Stimulated activated effector memory CD8-positive, alpha-beta T cell treated with anti-CD3 and anti-CD28 coated beads, Interleukin-12 subunit alpha, Interleukin-12 subunit beta, amount 100 ng/mL, for 72 hours (primary cell): ENCODE measurements at regions not wholly inside any gene's neighbourhood (a gene's known extent, or its start where the extent isn't known, plus 50 kb on each side); places are given as distances from the start of the nearest gene placed in this dataset.
"Not testable (repeated sequence)": the region's sequence is repeated elsewhere in the genome, so short reads cannot be mapped to it uniquely, and the experiment has no call there.

Experiments
- ATAC-seq: fragments of 150-1000 bp; cut with Tn5 transposase; 2 replicates; pipeline ENCODE4 v1.10.0; 2021
- DNase-seq, 2 donors: peaks; one replicate each; pipeline ENCODE4 v3.0.0; 2021 to 2022; ENCODE audit warnings: low spot score in 2 of 2
- H3K27ac Mint-ChIP-seq: one replicate; pipeline ENCODE4 v1.8.0; 2022; ENCODE audit warnings: mild to moderate bottlenecking, mixed read lengths
- H3K36me3 Mint-ChIP-seq: one replicate; pipeline ENCODE4 v1.8.0; 2022; ENCODE audit warnings: mild to moderate bottlenecking, mixed read lengths
- H3K4me1 Mint-ChIP-seq: one replicate; pipeline ENCODE4 v1.8.0; 2022; ENCODE audit warnings: mixed read lengths
- H3K4me3 Mint-ChIP-seq: one replicate; pipeline ENCODE4 v1.8.0; 2022; ENCODE audit warnings: mild to moderate bottlenecking, mixed read lengths
- H3K9me3 Mint-ChIP-seq: one replicate; pipeline ENCODE4 v1.8.0; 2022; ENCODE audit warnings: mixed read lengths

GRCh38 chr22:22178355-22178965, 66.1 kb upstream of the VPREB1 start:
- Mint-ChIP-seq H3K4me1 (no peaks in the 10 kb centered on the region), H3K27ac (no peak overlapping the region), H3K4me3 (no peak overlapping the region), H3K36me3 (no peaks in the 10 kb centered on the region), H3K9me3 (no peaks in the 10 kb centered on the region)
- ATAC-seq (no peak), DNase-seq (no peak)

- Mint-ChIP-seq H3K9me3 (no peaks in the 10 kb centered on the region), H3K4me3 (no peak overlapping the region), H3K4me1 (no peaks in the 10 kb centered on the region), H3K27ac (no peak overlapping the region), H3K36me3 (no peaks in the 10 kb centered on the region)
- ATAC-seq, result no peak
- DNase-seq, result no peak
Observed at GRCh38 chr22:22176929-22177616, 67.5 kb upstream of the VPREB1 start.

- not testable (repeated sequence) for ATAC-seq, H3K27ac Mint-ChIP-seq, H3K4me1 Mint-ChIP-seq, H3K9me3 Mint-ChIP-seq, H3K36me3 Mint-ChIP-seq, H3K4me3 Mint-ChIP-seq, DNase-seq
Observed at GRCh38 chr22:22172896-22173628, 71.5 kb upstream of the VPREB1 start.

- no peak for ATAC-seq
- Mint-ChIP-seq H3K4me1 (peaks cover 17% of the 10 kb centered on the region), H3K4me3 (no peak overlapping the region), H3K9me3 (no peaks in the 10 kb centered on the region), H3K27ac (no peak overlapping the region), H3K36me3 (peaks cover 7% of the 10 kb centered on the region)
- DNase-seq, result no peak
Observed at GRCh38 chr22:22171357-22172218, 73.0 kb upstream of the VPREB1 start.

- DNase-seq (no peak), ATAC-seq (no peak)
- no peaks in the 10 kb centered on the region for H3K9me3 Mint-ChIP-seq
- no peak overlapping the region for H3K27ac Mint-ChIP-seq
- H3K36me3 Mint-ChIP-seq, result peaks cover 7% of the 10 kb centered on the region
- no peak overlapping the region for H3K4me3 Mint-ChIP-seq
- peaks cover 17% of the 10 kb centered on the region for H3K4me1 Mint-ChIP-seq
Observed at GRCh38 chr22:22169923-22170322, 74.7 kb upstream of the VPREB1 start.

- DNase-seq, result no peak
- ATAC-seq, result no peak
- Mint-ChIP-seq H3K4me1 (peaks cover 17% of the 10 kb centered on the region), H3K36me3 (peaks cover 7% of the 10 kb centered on the region), H3K9me3 (no peaks in the 10 kb centered on the region), H3K27ac (no peak overlapping the region), H3K4me3 (no peak overlapping the region)
Observed at GRCh38 chr22:22168941-22169867, 75.4 kb upstream of the VPREB1 start.

GRCh38 chr22:22168190-22168940, 76.2 kb upstream of the VPREB1 start:
- Mint-ChIP-seq H3K27ac (peak overlapping the region; percentile 84), H3K4me1 (peaks cover 17% of the 10 kb centered on the region)
- peak; percentile 55 for ATAC-seq

GRCh38 chr22:22167791-22168189, 76.8 kb upstream of the VPREB1 start:
- Mint-ChIP-seq H3K9me3 (no peaks in the 10 kb centered on the region), H3K4me3 (peak overlapping the region; percentile 52), H3K4me1 (peaks cover 17% of the 10 kb centered on the region), H3K27ac (peak overlapping the region; percentile 84), H3K36me3 (peaks cover 7% of the 10 kb centered on the region)
- ATAC-seq, result peak; percentile 47
- no peak for DNase-seq

More at GRCh38 chr22:22168190-22168940, 76.2 kb upstream of the VPREB1 start:
- Mint-ChIP-seq H3K9me3 (no peaks in the 10 kb centered on the region), H3K36me3 (peaks cover 7% of the 10 kb centered on the region), H3K4me3 (peak overlapping the region; percentile 52)
- DNase-seq, result no peak

- no peak for ATAC-seq
- Mint-ChIP-seq H3K4me1 (peaks cover 17% of the 10 kb centered on the region), H3K36me3 (peaks cover 7% of the 10 kb centered on the region), H3K27ac (peak overlapping the region; percentile 84), H3K9me3 (no peaks in the 10 kb centered on the region), H3K4me3 (no peak overlapping the region)
- DNase-seq, result no peak
Observed at GRCh38 chr22:22166941-22167713, 77.5 kb upstream of the VPREB1 start.

- Mint-ChIP-seq H3K27ac (no peak overlapping the region), H3K9me3 (no peaks in the 10 kb centered on the region), H3K4me3 (no peak overlapping the region), H3K4me1 (peaks cover 17% of the 10 kb centered on the region), H3K36me3 (peaks cover 7% of the 10 kb centered on the region)
- ATAC-seq (no peak), DNase-seq (no peak)
Observed at GRCh38 chr22:22165936-22166710, 78.5 kb upstream of the VPREB1 start.

- Mint-ChIP-seq H3K27ac (no peak overlapping the region), H3K4me1 (peaks cover 17% of the 10 kb centered on the region), H3K4me3 (no peak overlapping the region), H3K9me3 (no peaks in the 10 kb centered on the region), H3K36me3 (peaks cover 7% of the 10 kb centered on the region)
- ATAC-seq (no peak), DNase-seq (no peak)
Observed at GRCh38 chr22:22164541-22165272, 79.9 kb upstream of the VPREB1 start.
